CD4-positive, alpha-beta T cell (primary cell): ENCODE measurements at regions not wholly inside any gene's neighbourhood (a gene's known extent, or its start where the extent isn't known, plus 50 kb on each side); places are given as distances from the start of the nearest gene placed in this dataset.
A peak's percentile ranks its signal among the peaks of the same experiment; 100 is the strongest.

Experiments
- ATAC-seq: fragments of 200-7000 bp; cut with Tn5 transposase; one replicate; pipeline ENCODE4 v1.10.0; 2022; ENCODE audit warnings: mild to moderate bottlenecking; ENCODE audit not compliant: poor library complexity
- CTCF ChIA-PET: fragments of 350-600 bp; sonication (Branson Sonifier 250); formaldehyde crosslinking; loops from one replicate; lab custom pipeline; 2021; ENCODE audit warnings: antibody characterized with exemption, inconsistent platforms; lab: Charles Lee
- POLR2A ChIA-PET: fragments of 350-600 bp; sonication (Branson Sonifier 250); formaldehyde crosslinking; loops from one replicate; lab custom pipeline; 2021; ENCODE audit warnings: antibody characterized with exemption, inconsistent platforms; lab: Charles Lee
- DNase-seq, 14 experiments: peaks; one replicate each; pipeline ENCODE4 v3.0.0-alpha.2; 2013 to 2020; ENCODE audit warnings: mixed read lengths in 2 of 14
- H3K27ac ChIP-seq, 2 donors: one replicate each; pipeline versions ENCODE4 v1.5.1 to v1.7.0; 2013; ENCODE audit warnings: low read length in 2 of 2, low read depth in 1 of 2, mild to moderate bottlenecking in 1 of 2
- H3K27me3 ChIP-seq, 2 experiments: 1 replicate in 1 of 2; 2 replicates in 1 of 2; pipeline versions ENCODE4 v1.6.1 to v1.7.0; 2013; ENCODE audit warnings: low read length in 2 of 2, control low read depth in 1 of 2, mild to moderate bottlenecking in 1 of 2, moderate library complexity in 1 of 2; ENCODE audit not compliant: insufficient read depth in 2 of 2, control insufficient read depth in 1 of 2
- H3K36me3 ChIP-seq: one replicate; pipeline ENCODE4 v1.6.1; 2013; ENCODE audit warnings: low read length, control low read depth; ENCODE audit not compliant: insufficient read depth
- H3K4me1 ChIP-seq: one replicate; pipeline ENCODE4 v1.6.1; 2013; ENCODE audit warnings: low read length, control low read depth; ENCODE audit not compliant: insufficient read depth
- H3K4me3 ChIP-seq: one replicate; pipeline ENCODE4 v1.5.1; 2013; ENCODE audit warnings: mild to moderate bottlenecking, low read length, moderate library complexity
- H3K9me3 ChIP-seq, 2 experiments: 1 replicate in 1 of 2; 2 replicates in 1 of 2; pipeline versions ENCODE4 v1.6.1 to v1.7.0; 2013; ENCODE audit warnings: low read length in 2 of 2, mild to moderate bottlenecking in 2 of 2, control low read depth in 1 of 2, moderate library complexity in 1 of 2; ENCODE audit not compliant: control insufficient read depth in 1 of 2, insufficient read depth in 1 of 2
- H3K27ac Mint-ChIP-seq: one replicate; pipeline ENCODE4 v1.8.0; 2020; ENCODE audit warnings: mixed read lengths
- H3K27me3 Mint-ChIP-seq: one replicate; pipeline ENCODE4 v1.8.0; 2021; ENCODE audit warnings: mixed read lengths
- H3K36me3 Mint-ChIP-seq: one replicate; pipeline ENCODE4 v1.8.0; 2021; ENCODE audit warnings: low read depth, mixed read lengths
- H3K4me1 Mint-ChIP-seq: one replicate; pipeline ENCODE4 v1.8.0; 2021; ENCODE audit warnings: low read depth, mixed read lengths
- H3K4me3 Mint-ChIP-seq: one replicate; pipeline ENCODE4 v1.8.0; 2020; ENCODE audit warnings: mild to moderate bottlenecking, mixed read lengths
- H3K9me3 Mint-ChIP-seq: one replicate; pipeline ENCODE4 v1.8.0; 2020; ENCODE audit warnings: mixed read lengths
- CTCF ChIP-seq: fragments of 200-600 bp; IDR thresholded peaks from one replicate; pipeline ENCODE4 v1.8.0; 2022; ENCODE audit warnings: antibody characterized with exemption, mild to moderate bottlenecking
- intact Hi-C, 2 experiments: fragments of 100-400 bp; cut with DNase I in 1 of 2; cut with micrococcal nuclease in 1 of 2; formaldehyde crosslinking; loops; one replicate each; pipeline versions ENCODE4 v1.15.1 to v1.9.0; 2023 to 2025; cut with DNase I, micrococcal nuclease

GRCh38 chr6:137722749-137723272, 144.2 kb upstream of the TNFAIP3 start:
- DNase-seq, result peak in 1 of 14 experiments; percentile 49

DNA sequence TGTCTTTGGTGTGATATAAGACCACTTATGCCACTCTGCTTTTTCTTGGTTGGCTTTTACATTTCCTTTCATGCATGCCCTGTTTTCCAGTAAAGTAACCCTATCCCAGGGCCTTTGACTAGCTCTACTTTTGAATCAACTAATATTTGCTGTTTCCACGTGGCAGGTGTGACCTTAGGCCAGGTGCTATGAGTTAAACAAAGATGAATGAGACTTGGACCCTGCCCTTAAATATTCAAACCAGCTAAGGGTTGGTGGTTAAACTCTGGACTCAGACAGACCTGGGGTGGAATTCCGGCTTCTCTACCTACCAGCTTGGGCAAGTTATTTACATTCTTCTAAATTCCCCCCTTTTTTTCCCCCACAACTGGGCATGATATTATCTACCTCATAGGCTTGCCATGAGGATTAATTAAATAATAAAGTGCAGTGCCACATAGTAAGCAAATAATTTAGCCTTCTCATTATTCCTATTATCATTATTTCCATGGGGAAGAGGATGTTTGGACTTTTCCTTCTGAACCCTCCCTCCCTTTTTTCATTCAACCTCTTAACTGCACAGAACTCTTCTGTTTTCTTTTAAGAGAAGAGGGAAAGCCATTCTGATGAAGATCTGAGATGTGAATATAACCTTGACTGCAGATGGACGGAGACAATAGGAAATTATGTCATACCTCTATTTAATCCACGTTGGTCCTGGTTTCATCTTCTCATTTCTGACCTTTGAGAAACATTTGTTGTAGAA, 143.6 kb upstream of the TNFAIP3 start:
- CTCF ChIA-PET, result interaction anchor here (1.4 kb wide), 1 partner anchor 143 kb away, joined by 3 read pairs; no protein-coding TSS in a partner anchor
- no peak for DNase-seq
- Mint-ChIP-seq H3K4me3 (no peak overlapping the region), H3K4me1 (peaks cover 2% of the 10 kb centered on the region), H3K27ac (no peak overlapping the region), H3K9me3 (no peaks in the 10 kb centered on the region), H3K36me3 (no peaks in the 10 kb centered on the region), H3K27me3 (no peaks in the 10 kb centered on the region)
- Histone ChIP-seq H3K27ac (no peak overlapping the region), H3K9me3 (no peaks in the 10 kb centered on the region), H3K36me3 (no peaks in the 10 kb centered on the region), H3K4me1 (peaks cover 5% of the 10 kb centered on the region), H3K4me3 (no peak overlapping the region), H3K27me3 (no peaks in the 10 kb centered on the region)
- TF ChIP-seq CTCF, result no peak
- ATAC-seq, result no peak
- POLR2A ChIA-PET, result interaction anchor here (1.2 to 1.4 kb wide), 2 partner anchors 7 to 144 kb away, joined by 3 to 6 read pairs; partner anchors contain the start of gene TNFAIP3
- intact Hi-C loops, result no loop called here

More at GRCh38 chr6:137722749-137723272, 144.2 kb upstream of the TNFAIP3 start:
- H3K27ac Mint-ChIP-seq, result no peak overlapping the region
- H3K36me3 ChIP-seq, result no peaks in the 10 kb centered on the region
- no peak overlapping the region for H3K4me3 ChIP-seq
- POLR2A ChIA-PET, result interaction anchor here (1.4 kb wide), 1 partner anchor 144 kb away, joined by 6 read pairs; the partner anchor contains the start of gene TNFAIP3
- H3K36me3 Mint-ChIP-seq, result no peaks in the 10 kb centered on the region
- no peak overlapping the region for H3K27ac ChIP-seq
- no peak for TF ChIP-seq CTCF
- no peaks in the 10 kb centered on the region for H3K9me3 ChIP-seq
- H3K4me1 ChIP-seq, result peaks cover 9% of the 10 kb centered on the region
- peaks cover 8% of the 10 kb centered on the region for H3K4me1 Mint-ChIP-seq
- intact Hi-C loops, result no loop called here
- H3K27me3 Mint-ChIP-seq, result no peaks in the 10 kb centered on the region
- H3K4me3 Mint-ChIP-seq, result no peak overlapping the region
- CTCF ChIA-PET, result interaction anchor here (1.0 to 1.4 kb wide), 2 partner anchors 9 to 144 kb away, joined by 3 read pairs; no protein-coding TSS in a partner anchor
- no peaks in the 10 kb centered on the region for H3K9me3 Mint-ChIP-seq
- ATAC-seq, result no peak
- H3K27me3 ChIP-seq, result no peaks in the 10 kb centered on the region

GRCh38 chr6:137724018-137724403, 143.0 kb upstream of the TNFAIP3 start:
- Mint-ChIP-seq H3K4me1 (no peaks in the 10 kb centered on the region), H3K4me3 (no peak overlapping the region), H3K9me3 (no peaks in the 10 kb centered on the region), H3K36me3 (no peaks in the 10 kb centered on the region), H3K27me3 (no peaks in the 10 kb centered on the region), H3K27ac (no peak overlapping the region)
- intact Hi-C loops, result no loop called here
- ATAC-seq (no peak), DNase-seq (peak in 1 of 14 experiments; percentile 39)
- ChIA-PET CTCF (no interaction called here), POLR2A (interaction anchor here (0.6 to 1.2 kb wide), 2 partner anchors 8 to 23 kb away, joined by 3 to 4 read pairs; no protein-coding TSS in a partner anchor)
- Histone ChIP-seq H3K4me3 (no peak overlapping the region), H3K27ac (no peak overlapping the region), H3K36me3 (no peaks in the 10 kb centered on the region), H3K4me1 (peaks cover 5% of the 10 kb centered on the region), H3K27me3 (no peaks in the 10 kb centered on the region), H3K9me3 (no peaks in the 10 kb centered on the region)
- TF ChIP-seq CTCF, result no peak
